ENCODE measurements at regions not wholly inside any gene's neighbourhood (a gene's known extent, or its start where the extent isn't known, plus 50 kb on each side); places are given as distances from the start of the nearest gene placed in this dataset.

DNA sequence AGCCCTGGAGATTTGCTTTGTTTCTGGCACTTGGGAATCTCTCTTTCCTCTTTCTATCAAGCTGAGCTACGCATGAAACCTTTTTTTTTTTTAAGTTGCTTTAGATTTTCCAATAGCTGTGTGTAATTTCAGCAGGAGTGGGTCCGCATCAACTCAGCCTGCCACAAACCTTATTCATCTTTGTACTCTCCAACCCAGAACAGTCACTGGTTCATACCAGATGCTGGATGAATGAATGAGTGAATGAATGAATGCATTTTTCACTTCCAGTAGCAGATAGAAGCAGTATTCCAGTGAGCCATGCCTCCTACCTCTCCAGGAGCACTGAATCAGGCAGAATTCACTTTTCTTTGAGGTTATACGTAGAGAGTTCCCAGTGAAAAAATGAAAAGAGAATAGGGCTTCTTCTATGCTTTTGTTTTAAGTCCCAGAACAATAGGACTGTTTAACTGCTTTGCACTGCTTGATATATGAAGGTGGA, 221.1 kb downstream of the TM9SF2 start:
- TF ChIP-seq CTBP1 (IDR thresholded peaks at IDR 0.05; ENCODE audit: borderline replicate concordance) (no peak), FOXM1 (IDR thresholded peaks at IDR 0.05; ENCODE audit: borderline replicate concordance) (no peak), FOXK2 (IDR thresholded peaks at IDR 0.05) (no peak)

All from HEK293T (cell line).